Stomach (tissue), 8 donors: ENCODE measurements at regions not wholly inside any gene's neighbourhood (a gene's known extent, or its start where the extent isn't known, plus 50 kb on each side); places are given as distances from the start of the nearest gene placed in this dataset.

Experiments
- DNase-seq, 2 donors: peaks; one replicate each; pipeline versions ENCODE4 v3.0.0 to v3.0.0-alpha.2; 2013 to 2019
- H3K27ac ChIP-seq, 5 donors: fragments of 200-600 bp in 4 of 5; sonication (generic) in 4 of 5; one replicate each; pipeline ENCODE4 v1.5.1; 2013 to 2019; ENCODE audit warnings: mild to moderate bottlenecking in 1 of 5, moderate library complexity in 1 of 5
- H3K27me3 ChIP-seq, 3 donors: fragments of 200-600 bp; sonication (generic); one replicate each; pipeline ENCODE4 v1.5.1; 2017 to 2019; ENCODE audit warnings: mixed run types in 1 of 3
- H3K36me3 ChIP-seq, 4 donors: fragments of 200-600 bp; sonication (generic); 1 replicate in 3 of 4; 2 replicates in 1 of 4; pipeline ENCODE4 v1.5.1; 2016 to 2019
- H3K4me1 ChIP-seq, 4 donors: fragments of 200-600 bp; sonication (generic); one replicate each; pipeline ENCODE4 v1.5.1; 2016 to 2019
- H3K4me3 ChIP-seq, 4 donors: fragments of 200-600 bp; sonication (generic) in 3 of 4; one replicate each; pipeline ENCODE4 v1.5.1; 2016 to 2019; ENCODE audit warnings: mild to moderate bottlenecking in 1 of 4
- H3K9me3 ChIP-seq, 4 donors: fragments of 200-600 bp; sonication (generic); one replicate each; pipeline ENCODE4 v1.5.1; 2016 to 2019
- EP300 ChIP-seq: sonication (generic); formaldehyde crosslinking; IDR thresholded peaks from one replicate; pipeline ENCODE4 v1.6.1; 2017; ENCODE audit warnings: antibody characterized with exemption
- POLR2A ChIP-seq, 4 donors: fragments of 450-650 bp; IDR thresholded peaks; one replicate each; pipeline ENCODE4 v1.6.1; 2016; ENCODE audit warnings: antibody characterized with exemption in 4 of 4, control low read depth in 2 of 4, mild to moderate bottlenecking in 1 of 4, moderate library complexity in 1 of 4
- POLR2AphosphoS5 ChIP-seq, 3 donors: sonication (generic); formaldehyde crosslinking; IDR thresholded peaks; one replicate each; pipeline ENCODE4 v1.6.1; 2016; ENCODE audit warnings: antibody characterized with exemption in 3 of 3
- WGBS, 5 donors: extraction: QIAGEN DNeasy Blood & Tissue Kit in 3 of 5; methylation state at CpG; one replicate each; pipeline versions ENCODE4 v1.1.5 to v1.1.7; 2013 to 2018; 5-methylcytosine and 5-hydroxymethylcytosine counted together
- intact Hi-C: fragments of 100-400 bp; cut with DNase I; formaldehyde crosslinking; loops from one replicate; pipeline ENCODE4 v1.15.1; 2023; ENCODE audit warnings: low total_unique reads
- TF ChIP-seq, protein P1 (sequence below), 7 experiments: fragments of 450-650 bp in 4 of 7; fragments of 200-600 bp in 3 of 7; sonication (generic) in 3 of 7; IDR thresholded peaks; one replicate each; pipeline ENCODE4 v1.5.1; 2016 to 2019; ENCODE audit warnings: antibody characterized with exemption in 7 of 7, control low read depth in 2 of 7, mild to moderate bottlenecking in 1 of 7
- donor health status: healthy with polysubstance abuse.
- donor health status: Bipolar disorder and iron deficiency.
- donor health status: healthy.

DNA sequence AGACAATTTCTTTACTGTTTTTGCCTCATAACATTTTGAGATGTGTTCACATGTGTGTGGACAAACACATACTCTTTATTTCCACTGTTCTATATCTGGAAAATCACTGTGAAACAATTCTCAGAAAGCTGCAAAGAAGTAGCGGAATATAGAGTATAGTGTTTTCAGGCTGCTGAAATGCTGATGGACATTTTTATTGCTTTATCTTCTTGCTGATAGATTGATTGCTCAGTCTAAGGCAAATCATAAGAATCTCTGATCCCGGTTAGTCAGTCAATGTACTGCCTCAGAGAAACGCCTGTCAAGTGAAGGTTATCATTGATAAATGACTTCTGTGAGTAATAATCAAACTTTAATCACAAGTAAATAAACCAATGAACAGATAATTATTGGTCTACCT, 364.9 kb upstream of the CTNND2 start:
- H3K36me3 ChIP-seq: no peaks in the 10 kb centered on the region
- no peak for DNase-seq
- intact Hi-C loops: no loop called here
- TF ChIP-seq POLR2A (IDR thresholded peaks at IDR 0.05): no peak
- no peak for TF ChIP-seq POLR2AphosphoS5 (IDR thresholded peaks at IDR 0.05)
- TF ChIP-seq, protein P1, sequence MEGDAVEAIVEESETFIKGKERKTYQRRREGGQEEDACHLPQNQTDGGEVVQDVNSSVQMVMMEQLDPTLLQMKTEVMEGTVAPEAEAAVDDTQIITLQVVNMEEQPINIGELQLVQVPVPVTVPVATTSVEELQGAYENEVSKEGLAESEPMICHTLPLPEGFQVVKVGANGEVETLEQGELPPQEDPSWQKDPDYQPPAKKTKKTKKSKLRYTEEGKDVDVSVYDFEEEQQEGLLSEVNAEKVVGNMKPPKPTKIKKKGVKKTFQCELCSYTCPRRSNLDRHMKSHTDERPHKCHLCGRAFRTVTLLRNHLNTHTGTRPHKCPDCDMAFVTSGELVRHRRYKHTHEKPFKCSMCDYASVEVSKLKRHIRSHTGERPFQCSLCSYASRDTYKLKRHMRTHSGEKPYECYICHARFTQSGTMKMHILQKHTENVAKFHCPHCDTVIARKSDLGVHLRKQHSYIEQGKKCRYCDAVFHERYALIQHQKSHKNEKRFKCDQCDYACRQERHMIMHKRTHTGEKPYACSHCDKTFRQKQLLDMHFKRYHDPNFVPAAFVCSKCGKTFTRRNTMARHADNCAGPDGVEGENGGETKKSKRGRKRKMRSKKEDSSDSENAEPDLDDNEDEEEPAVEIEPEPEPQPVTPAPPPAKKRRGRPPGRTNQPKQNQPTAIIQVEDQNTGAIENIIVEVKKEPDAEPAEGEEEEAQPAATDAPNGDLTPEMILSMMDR (IDR thresholded peaks at IDR 0.05): no peak
- no peak for TF ChIP-seq EP300
- no peaks in the 10 kb centered on the region for H3K27me3 ChIP-seq
- H3K27ac ChIP-seq: no peak overlapping the region
- 44 to 64% (median 54%) methylated on average over 3 of the region's 3 CpGs for WGBS, 5 donors
- H3K9me3 ChIP-seq: peaks cover 0 to 6% (median 0%) of the 10 kb centered on the region in 4 donors
- H3K4me3 ChIP-seq: no peak overlapping the region
- no peaks in the 10 kb centered on the region for H3K4me1 ChIP-seq

DNA sequence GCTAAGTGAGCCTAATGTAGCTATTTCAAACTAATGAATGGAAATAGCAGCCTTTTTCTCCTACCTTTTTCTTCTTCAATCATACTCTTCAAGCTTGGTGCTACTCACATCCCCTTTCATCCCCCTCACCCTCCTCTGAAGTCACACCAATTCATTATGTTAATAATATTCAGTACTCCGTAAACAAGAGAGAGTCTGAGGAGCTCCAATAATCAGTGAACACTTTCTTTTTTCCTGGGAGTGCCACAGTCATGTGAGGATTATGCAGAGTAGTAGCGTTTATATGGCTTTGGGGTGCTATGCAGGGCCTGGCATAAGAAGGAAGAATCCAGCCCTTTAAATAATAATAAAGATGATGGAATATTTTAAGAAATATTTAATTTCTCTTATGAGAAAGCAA, 354.3 kb upstream of the CTNND2 start:
- H3K27me3 ChIP-seq: no peaks in the 10 kb centered on the region
- H3K4me3 ChIP-seq: no peak overlapping the region
- H3K27ac ChIP-seq: no peak overlapping the region
- H3K9me3 ChIP-seq: peaks cover 0 to 14% (median 0%) of the 10 kb centered on the region in 4 donors
- DNase-seq: no peak
- no peaks in the 10 kb centered on the region for H3K4me1 ChIP-seq
- intact Hi-C loops: no loop called here
- H3K36me3 ChIP-seq: no peaks in the 10 kb centered on the region
- no peak for TF ChIP-seq EP300
- 63 to 83% (median 77%) methylated on average over 2 of the region's 2 CpGs for WGBS, 5 donors

DNA sequence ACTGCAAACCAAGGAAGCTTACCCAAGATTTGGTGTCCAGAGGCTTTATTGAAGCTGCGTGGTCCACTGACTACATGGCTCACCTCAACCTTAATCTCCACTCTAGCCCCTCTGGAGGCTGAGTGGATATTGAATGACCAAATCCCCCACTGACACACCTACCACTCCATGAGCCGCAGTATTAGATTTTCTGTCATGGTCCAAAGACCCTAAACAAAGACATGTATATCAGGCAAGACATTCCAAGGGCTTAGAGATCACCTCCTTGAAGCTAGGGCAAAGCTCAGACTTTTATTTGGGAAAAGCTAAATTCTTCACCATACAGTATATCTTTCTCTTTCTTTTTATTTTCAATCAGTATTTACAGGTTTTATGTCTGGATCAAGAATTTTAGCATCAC, 346.2 kb upstream of the CTNND2 start:
- 70 to 87% (median 84%) methylated on average over 2 of the region's 2 CpGs for WGBS, 5 donors

DNA sequence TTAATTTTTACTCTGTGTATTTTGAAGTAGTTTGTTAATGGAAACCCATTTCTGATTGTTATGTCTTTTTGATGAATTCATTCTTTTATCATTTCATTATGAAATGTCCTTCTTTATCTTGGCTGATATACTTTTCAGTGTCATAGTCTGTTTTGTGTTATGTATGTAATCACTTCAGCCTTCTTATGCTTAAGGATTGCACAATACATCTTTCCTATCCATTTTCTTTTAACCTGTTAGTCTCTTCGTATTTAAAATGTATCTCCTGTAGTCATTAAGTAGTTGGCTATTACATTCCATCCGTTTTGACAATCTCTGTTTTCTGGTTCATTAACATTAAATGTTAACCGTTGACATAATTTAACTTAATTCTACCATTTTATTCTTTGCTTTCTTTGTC, 344.6 kb upstream of the CTNND2 start:
- Histone ChIP-seq H3K27me3 (no peaks in the 10 kb centered on the region), H3K4me1 (no peaks in the 10 kb centered on the region), H3K9me3 (no peaks in the 10 kb centered on the region), H3K4me3 (no peak overlapping the region), H3K27ac (no peak overlapping the region), H3K36me3 (no peaks in the 10 kb centered on the region)
- WGBS, 5 donors: 71 to 83% (median 77%) methylated on average over 3 of the region's 3 CpGs
- no peak for TF ChIP-seq EP300
- TF ChIP-seq, protein P1 (IDR thresholded peaks at IDR 0.05): no peak
- TF ChIP-seq POLR2AphosphoS5 (IDR thresholded peaks at IDR 0.05): no peak
- TF ChIP-seq POLR2A (IDR thresholded peaks at IDR 0.05): no peak
- intact Hi-C loops: no loop called here
- DNase-seq: no peak

More for the DNA sequence above, 346.2 kb upstream of the CTNND2 start:
- TF ChIP-seq EP300 (no peak), POLR2A (IDR thresholded peaks at IDR 0.05) (no peak), POLR2AphosphoS5 (IDR thresholded peaks at IDR 0.05) (no peak)
- TF ChIP-seq, protein P1 (IDR thresholded peaks at IDR 0.05): no peak
- H3K27ac ChIP-seq: no peak overlapping the region
- no peaks in the 10 kb centered on the region for H3K9me3 ChIP-seq
- H3K4me1 ChIP-seq: no peaks in the 10 kb centered on the region
- no peak for DNase-seq
- intact Hi-C loops: no loop called here
- H3K27me3 ChIP-seq: no peaks in the 10 kb centered on the region
- no peak overlapping the region for H3K4me3 ChIP-seq
- no peaks in the 10 kb centered on the region for H3K36me3 ChIP-seq

DNA sequence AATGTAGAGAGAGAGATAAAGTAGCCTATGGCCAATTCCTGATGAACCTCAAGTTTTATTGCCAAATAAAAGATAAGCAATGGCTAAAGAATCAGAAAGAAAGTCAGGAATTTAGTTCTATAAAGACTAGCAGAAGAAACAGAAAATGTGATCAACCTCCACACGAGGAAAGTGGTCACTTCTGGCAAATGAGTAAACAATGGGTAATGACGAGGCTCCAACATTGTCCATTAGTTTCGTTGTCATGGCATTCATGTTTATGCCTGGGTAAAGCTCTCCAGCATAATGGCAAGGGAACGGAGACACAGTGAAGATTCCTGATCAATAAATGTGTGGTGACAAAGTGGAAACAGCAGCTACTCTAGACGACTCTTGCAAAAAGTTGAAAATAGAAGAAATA, 341.8 kb upstream of the CTNND2 start:
- 60 to 73% (median 67%) methylated on average over 5 of the region's 5 CpGs for WGBS, 5 donors
- no peak for DNase-seq
- no peaks in the 10 kb centered on the region for H3K9me3 ChIP-seq
- H3K36me3 ChIP-seq: no peaks in the 10 kb centered on the region
- no peaks in the 10 kb centered on the region for H3K4me1 ChIP-seq
- TF ChIP-seq POLR2A (IDR thresholded peaks at IDR 0.05) (no peak), EP300 (no peak), POLR2AphosphoS5 (IDR thresholded peaks at IDR 0.05) (no peak)
- TF ChIP-seq, protein P1 (IDR thresholded peaks at IDR 0.05): no peak
- intact Hi-C loops: no loop called here
- H3K27ac ChIP-seq: no peak overlapping the region
- no peaks in the 10 kb centered on the region for H3K27me3 ChIP-seq
- H3K4me3 ChIP-seq: no peak overlapping the region
